ENCODE measurements at regions not wholly inside any gene's neighbourhood (a gene's known extent, or its start where the extent isn't known, plus 50 kb on each side); places are given as distances from the start of the nearest gene placed in this dataset.
"Not testable (repeated sequence)": the region's sequence is repeated elsewhere in the genome, so short reads cannot be mapped to it uniquely, and the experiment has no call there.

DNA sequence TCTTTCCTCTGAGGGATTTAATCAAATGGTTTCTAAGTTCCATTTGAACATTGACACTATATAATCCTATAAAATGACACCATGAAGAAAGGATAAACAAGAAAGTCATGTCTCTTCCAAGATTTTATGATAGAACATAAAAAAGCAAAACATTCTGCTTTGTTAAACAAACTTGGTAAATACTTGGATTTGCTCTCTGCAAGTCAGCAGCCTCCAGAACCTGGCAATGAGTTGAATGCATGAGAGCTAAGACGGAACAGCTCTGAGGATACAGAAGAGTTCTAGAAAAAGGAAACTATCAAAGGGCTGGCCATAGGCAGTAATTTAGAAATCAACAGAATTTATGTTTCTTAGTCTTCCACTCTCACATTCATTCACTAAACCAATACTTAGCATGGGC is 656.0 kb upstream of the ID4 start:
- FAIRE-seq = no peak
- no peak for TF ChIP-seq PAX5 (IDR thresholded peaks at IDR 0.05; ENCODE audit: insufficient read depth, low read length, severe bottlenecking)
- DNase-seq (ENCODE audit: insufficient read length, low spot score) = no peak

DNA sequence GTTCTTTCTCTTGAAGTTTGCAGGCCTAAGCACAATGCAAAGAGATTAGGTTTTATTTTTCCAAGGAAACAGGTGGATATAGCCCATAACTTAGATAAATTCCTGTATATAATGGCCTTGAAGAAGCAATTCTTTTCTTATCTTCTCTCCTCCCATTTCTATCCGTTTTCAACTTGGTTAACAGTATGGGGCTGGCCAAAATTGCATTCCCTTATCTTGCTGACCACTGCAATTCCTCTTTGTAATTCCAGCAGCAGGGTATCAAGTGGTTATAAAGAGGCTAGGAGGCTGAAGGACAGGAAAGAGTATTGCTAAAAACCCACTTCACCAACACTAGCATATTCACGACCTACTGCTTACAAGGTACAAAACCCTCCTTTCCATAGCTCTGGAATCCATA is 643.5 kb upstream of the ID4 start:
- TF ChIP-seq TAF1 (IDR thresholded peaks at IDR 0.05; ENCODE audit: low read depth, low read length) = no peak
- no peak for TF ChIP-seq POU2F2 (IDR thresholded peaks at IDR 0.05; ENCODE audit: low read depth, low read length)
- no peak for TF ChIP-seq POLR2A (IDR thresholded peaks at IDR 0.05; ENCODE audit: low read depth, low read length)
- TF ChIP-seq PAX5 (IDR thresholded peaks at IDR 0.05; ENCODE audit: insufficient read depth, low read length, severe bottlenecking) = no peak
- TF ChIP-seq SPI1 (IDR thresholded peaks at IDR 0.05; ENCODE audit: low read depth, low read length) = no peak
- TF ChIP-seq POLR2AphosphoS5 (IDR thresholded peaks at IDR 0.05; ENCODE audit: low read depth, low read length) = no peak
- no peak for DNase-seq (ENCODE audit: insufficient read length, low spot score)
- FAIRE-seq = no peak

DNA sequence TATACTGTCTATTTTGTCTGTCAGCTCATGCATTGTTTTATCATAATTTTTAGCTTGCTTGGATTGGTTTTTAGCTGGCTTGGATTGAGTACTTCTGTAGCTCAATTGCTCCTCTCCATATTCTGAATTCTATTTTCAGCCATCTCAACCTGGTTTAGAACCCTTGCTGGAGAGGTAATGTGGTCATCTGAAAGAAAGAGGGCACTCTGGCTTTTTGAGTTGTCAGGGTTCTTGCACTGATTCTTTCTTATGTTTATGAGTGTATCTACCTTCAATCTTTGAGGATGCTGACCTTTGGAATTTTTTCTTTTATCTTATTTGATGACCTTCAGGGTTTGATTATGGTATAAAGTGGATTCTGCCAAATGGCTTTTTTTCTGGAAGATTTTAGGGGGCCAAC is 632.7 kb upstream of the ID4 start:
- no peak for TF ChIP-seq SPI1 (IDR thresholded peaks at IDR 0.05; ENCODE audit: low read depth, low read length)
- no peak for TF ChIP-seq POLR2A (IDR thresholded peaks at IDR 0.05; ENCODE audit: low read depth, low read length)
- no peak for TF ChIP-seq POLR2AphosphoS5 (IDR thresholded peaks at IDR 0.05; ENCODE audit: low read depth, low read length)
- TF ChIP-seq PAX5 (IDR thresholded peaks at IDR 0.05; ENCODE audit: insufficient read depth, low read length, severe bottlenecking) = no peak
- TF ChIP-seq TAF1 (IDR thresholded peaks at IDR 0.05; ENCODE audit: low read depth, low read length) = no peak
- no peak for TF ChIP-seq POU2F2 (IDR thresholded peaks at IDR 0.05; ENCODE audit: low read depth, low read length)
- DNase-seq (ENCODE audit: insufficient read length, low spot score) (no peak), FAIRE-seq (no peak)

DNA sequence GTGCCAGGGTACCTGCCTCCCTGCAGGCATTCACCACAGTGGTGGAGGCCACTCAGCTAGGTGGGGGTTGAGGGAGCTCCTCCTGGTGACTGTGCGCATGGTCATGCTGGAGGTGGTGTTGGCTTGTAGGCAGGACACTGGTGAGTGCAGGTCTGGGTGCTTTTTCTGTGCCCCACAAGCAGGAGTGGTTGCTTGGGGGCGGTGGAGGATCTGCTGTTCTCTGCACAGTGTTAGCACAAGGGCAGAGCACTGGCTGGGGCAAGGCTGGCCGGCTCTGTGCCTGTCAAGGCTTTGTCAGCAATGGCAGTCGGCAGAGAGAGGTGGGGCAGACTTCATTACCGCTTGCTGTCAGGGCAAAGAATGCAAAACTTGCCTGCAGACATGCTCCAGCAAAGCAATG is 632.1 kb upstream of the ID4 start:
- DNase-seq (ENCODE audit: insufficient read length, low spot score) = no peak
- FAIRE-seq = no peak
- TF ChIP-seq POLR2AphosphoS5 (IDR thresholded peaks at IDR 0.05; ENCODE audit: low read depth, low read length) (no peak), POLR2A (IDR thresholded peaks at IDR 0.05; ENCODE audit: low read depth, low read length) (no peak), POU2F2 (IDR thresholded peaks at IDR 0.05; ENCODE audit: low read depth, low read length) (no peak), TAF1 (IDR thresholded peaks at IDR 0.05; ENCODE audit: low read depth, low read length) (no peak)

DNA sequence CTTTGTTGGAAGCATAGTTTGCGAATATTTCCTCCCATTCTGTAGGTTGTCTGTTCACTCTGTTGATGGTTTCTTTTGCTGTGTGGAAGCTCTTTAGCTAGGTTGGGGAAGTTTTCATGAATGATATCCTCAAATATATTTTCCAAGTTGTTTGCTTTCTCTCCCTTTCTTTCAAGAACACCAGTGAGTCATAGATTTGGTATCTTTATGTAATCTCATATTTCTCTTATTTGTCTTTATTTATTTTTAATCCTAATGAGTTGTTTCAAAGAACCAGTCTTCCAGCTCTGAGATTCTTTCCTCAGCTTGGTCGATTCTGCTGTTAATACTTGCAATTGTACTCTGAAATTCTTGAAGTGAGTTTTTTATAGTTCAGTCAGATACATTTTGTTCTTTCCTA is 628.0 kb upstream of the ID4 start:
- no peak for FAIRE-seq
- DNase-seq (ENCODE audit: insufficient read length, low spot score) = no peak
- TF ChIP-seq POLR2AphosphoS5 (IDR thresholded peaks at IDR 0.05; ENCODE audit: low read depth, low read length) (no peak), SPI1 (IDR thresholded peaks at IDR 0.05; ENCODE audit: low read depth, low read length) (no peak), PAX5 (IDR thresholded peaks at IDR 0.05; ENCODE audit: insufficient read depth, low read length, severe bottlenecking) (no peak), POLR2A (IDR thresholded peaks at IDR 0.05; ENCODE audit: low read depth, low read length) (no peak), POU2F2 (IDR thresholded peaks at IDR 0.05; ENCODE audit: low read depth, low read length) (no peak), TAF1 (IDR thresholded peaks at IDR 0.05; ENCODE audit: low read depth, low read length) (no peak)

DNA sequence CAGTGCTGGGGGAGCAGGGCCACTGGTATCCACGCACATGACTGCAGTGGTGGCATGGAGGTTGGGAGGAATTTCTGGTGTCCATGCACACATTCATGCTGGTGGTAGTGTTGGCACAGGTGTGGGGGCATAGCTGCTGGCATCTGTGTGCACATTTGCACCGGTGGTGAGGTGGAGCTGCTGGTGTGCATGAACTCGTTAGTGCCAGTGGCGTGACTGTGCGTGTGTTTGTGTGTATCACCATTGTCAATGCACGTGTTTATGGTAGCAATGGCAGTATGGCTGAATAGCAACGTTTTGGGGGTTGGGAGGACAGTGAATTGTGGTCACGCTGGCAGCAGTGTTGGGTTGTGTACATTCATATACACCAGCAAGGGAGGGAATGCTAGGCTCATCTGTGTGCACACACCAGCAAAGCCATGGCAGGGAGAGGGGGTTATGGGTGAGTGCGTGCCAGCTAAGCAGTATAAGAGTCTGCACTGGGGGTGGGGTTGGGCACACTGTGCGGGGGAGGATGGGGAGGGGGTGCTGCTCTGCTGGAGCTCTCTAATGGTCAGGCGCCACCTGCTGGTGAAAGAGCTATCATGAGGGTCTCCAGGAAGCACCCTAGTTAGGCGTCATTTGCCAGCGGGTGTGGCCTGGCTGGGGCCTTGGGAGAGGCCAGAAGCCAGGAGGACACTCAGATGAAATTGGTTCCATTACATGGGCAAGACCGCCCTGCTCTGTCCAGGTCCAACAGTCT is 626.1 kb upstream of the ID4 start:
- TF ChIP-seq POLR2A (IDR thresholded peaks at IDR 0.05; ENCODE audit: low read depth, low read length) (no peak), POLR2AphosphoS5 (IDR thresholded peaks at IDR 0.05; ENCODE audit: low read depth, low read length) (no peak), SPI1 (IDR thresholded peaks at IDR 0.05; ENCODE audit: low read depth, low read length) (no peak), PAX5 (IDR thresholded peaks at IDR 0.05; ENCODE audit: insufficient read depth, low read length, severe bottlenecking) (no peak), TAF1 (IDR thresholded peaks at IDR 0.05; ENCODE audit: low read depth, low read length) (no peak)
- FAIRE-seq = no peak
- peak; percentile 6 for DNase-seq (ENCODE audit: insufficient read length, low spot score)

DNA sequence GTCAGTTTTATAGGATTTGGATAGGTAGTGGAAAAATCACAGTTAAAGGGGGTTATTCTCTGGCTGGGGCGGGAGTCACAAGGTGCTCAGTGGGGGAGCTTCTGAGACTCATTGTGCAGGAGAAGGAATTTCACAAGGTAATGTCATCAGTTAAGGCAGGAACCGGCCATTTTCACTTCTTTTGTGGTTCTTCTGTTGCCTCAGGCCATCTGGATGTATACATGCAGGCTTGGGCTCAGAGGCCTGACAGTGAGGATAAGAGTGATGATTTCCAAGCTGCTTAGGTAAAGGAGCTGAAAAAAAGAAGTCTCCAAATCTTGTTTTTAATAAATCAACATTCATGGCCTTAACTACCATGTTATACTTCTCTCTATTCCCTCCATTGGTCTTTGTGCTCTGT is 622.9 kb upstream of the ID4 start:
- FAIRE-seq (no peak), DNase-seq (ENCODE audit: insufficient read length, low spot score) (no peak)
- TF ChIP-seq TAF1 (IDR thresholded peaks at IDR 0.05; ENCODE audit: low read depth, low read length) = no peak
- no peak for TF ChIP-seq PAX5 (IDR thresholded peaks at IDR 0.05; ENCODE audit: insufficient read depth, low read length, severe bottlenecking)
- TF ChIP-seq POLR2AphosphoS5 (IDR thresholded peaks at IDR 0.05; ENCODE audit: low read depth, low read length) = no peak
- TF ChIP-seq POLR2A (IDR thresholded peaks at IDR 0.05; ENCODE audit: low read depth, low read length) = no peak
- TF ChIP-seq SPI1 (IDR thresholded peaks at IDR 0.05; ENCODE audit: low read depth, low read length) = no peak
- no peak for TF ChIP-seq POU2F2 (IDR thresholded peaks at IDR 0.05; ENCODE audit: low read depth, low read length)

DNA sequence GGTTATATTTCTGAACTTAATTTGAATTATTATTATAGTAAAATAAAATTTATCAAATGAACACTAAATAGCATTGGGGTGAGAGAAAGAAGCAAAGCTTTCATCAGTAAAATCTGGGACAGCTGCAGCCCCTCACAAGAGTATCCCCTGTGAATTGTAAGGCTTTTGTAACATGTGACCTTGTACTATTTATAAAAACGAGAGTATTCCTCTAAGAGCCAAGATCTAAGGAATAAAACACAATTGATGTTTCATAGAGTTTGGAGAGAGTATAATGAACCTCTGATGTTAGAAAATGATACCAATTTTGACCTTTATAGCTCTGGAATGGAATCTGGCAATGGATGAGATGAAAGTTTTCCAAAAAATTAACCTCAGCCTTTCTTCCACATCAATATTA is 617.2 kb upstream of the ID4 start:
- no peak for FAIRE-seq
- DNase-seq (ENCODE audit: insufficient read length, low spot score) = no peak
- no peak for TF ChIP-seq SPI1 (IDR thresholded peaks at IDR 0.05; ENCODE audit: low read depth, low read length)
- TF ChIP-seq PAX5 (IDR thresholded peaks at IDR 0.05; ENCODE audit: insufficient read depth, low read length, severe bottlenecking) = no peak
- no peak for TF ChIP-seq POLR2AphosphoS5 (IDR thresholded peaks at IDR 0.05; ENCODE audit: low read depth, low read length)
- TF ChIP-seq TAF1 (IDR thresholded peaks at IDR 0.05; ENCODE audit: low read depth, low read length) = no peak
- no peak for TF ChIP-seq POU2F2 (IDR thresholded peaks at IDR 0.05; ENCODE audit: low read depth, low read length)
- TF ChIP-seq POLR2A (IDR thresholded peaks at IDR 0.05; ENCODE audit: low read depth, low read length) = no peak

DNA sequence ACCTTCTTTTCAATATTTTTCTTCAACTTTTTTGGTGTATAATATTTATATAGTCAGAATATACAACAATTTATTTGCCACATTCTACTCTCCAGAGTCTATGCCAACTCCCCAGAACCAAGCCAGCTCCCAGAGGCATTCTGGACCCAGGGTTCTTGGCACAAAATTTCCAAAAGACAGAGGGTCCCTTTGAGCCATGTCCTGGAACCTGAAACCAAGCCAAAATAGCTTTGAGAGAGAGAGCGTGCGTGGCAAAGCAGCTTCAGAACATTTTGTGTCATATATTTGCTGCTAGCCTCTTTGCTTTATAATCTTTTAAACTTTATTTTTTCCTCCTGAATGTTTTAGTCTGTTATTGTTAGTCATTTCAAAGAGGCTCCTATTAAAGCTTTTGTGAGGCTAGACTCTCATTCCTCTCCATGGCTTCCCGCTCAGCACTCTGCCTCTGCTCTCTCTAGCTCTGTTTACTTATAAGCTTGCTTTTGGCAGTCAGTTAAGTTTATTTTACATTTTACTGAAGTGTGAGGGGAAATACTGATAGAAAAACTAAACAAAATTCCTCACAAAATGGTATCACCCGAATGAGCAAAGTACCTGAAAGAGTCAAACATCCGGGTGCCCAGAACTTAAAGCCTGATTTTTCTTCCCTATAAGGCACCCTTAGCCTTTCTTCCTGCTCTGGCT is 605.1 kb upstream of the ID4 start:
- TF ChIP-seq POLR2AphosphoS5 (IDR thresholded peaks at IDR 0.05; ENCODE audit: low read depth, low read length) = no peak
- TF ChIP-seq POU2F2 (IDR thresholded peaks at IDR 0.05; ENCODE audit: low read depth, low read length) = no peak
- TF ChIP-seq TAF1 (IDR thresholded peaks at IDR 0.05; ENCODE audit: low read depth, low read length) = no peak
- TF ChIP-seq POLR2A (IDR thresholded peaks at IDR 0.05; ENCODE audit: low read depth, low read length) = no peak
- no peak for TF ChIP-seq SPI1 (IDR thresholded peaks at IDR 0.05; ENCODE audit: low read depth, low read length)
- DNase-seq (ENCODE audit: insufficient read length, low spot score) = no peak
- no peak for FAIRE-seq

DNA sequence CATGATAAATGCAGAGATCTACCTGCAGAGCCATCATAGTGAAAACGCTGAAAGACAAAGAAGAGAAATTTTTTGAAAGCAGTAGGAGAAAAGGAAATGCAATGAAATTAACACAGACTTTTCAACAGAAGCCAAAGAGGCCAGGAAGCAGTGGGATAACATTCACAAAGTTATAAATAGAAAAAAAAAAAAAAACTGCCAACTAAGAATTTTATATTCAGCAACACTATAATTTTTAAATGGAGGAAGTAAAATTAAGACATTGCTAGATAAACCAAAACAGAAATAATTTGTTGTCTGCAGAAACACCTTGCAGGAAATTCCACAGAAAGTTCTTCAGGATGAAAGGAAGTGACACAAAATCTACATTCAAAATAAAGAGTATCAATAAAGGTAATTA is 591.5 kb upstream of the ID4 start:
- FAIRE-seq (no peak), DNase-seq (ENCODE audit: insufficient read length, low spot score) (no peak)
- no peak for TF ChIP-seq TAF1 (IDR thresholded peaks at IDR 0.05; ENCODE audit: low read depth, low read length)
- no peak for TF ChIP-seq POLR2A (IDR thresholded peaks at IDR 0.05; ENCODE audit: low read depth, low read length)
- no peak for TF ChIP-seq SPI1 (IDR thresholded peaks at IDR 0.05; ENCODE audit: low read depth, low read length)
- TF ChIP-seq POLR2AphosphoS5 (IDR thresholded peaks at IDR 0.05; ENCODE audit: low read depth, low read length) = no peak
- TF ChIP-seq POU2F2 (IDR thresholded peaks at IDR 0.05; ENCODE audit: low read depth, low read length) = no peak
- no peak for TF ChIP-seq PAX5 (IDR thresholded peaks at IDR 0.05; ENCODE audit: insufficient read depth, low read length, severe bottlenecking)

DNA sequence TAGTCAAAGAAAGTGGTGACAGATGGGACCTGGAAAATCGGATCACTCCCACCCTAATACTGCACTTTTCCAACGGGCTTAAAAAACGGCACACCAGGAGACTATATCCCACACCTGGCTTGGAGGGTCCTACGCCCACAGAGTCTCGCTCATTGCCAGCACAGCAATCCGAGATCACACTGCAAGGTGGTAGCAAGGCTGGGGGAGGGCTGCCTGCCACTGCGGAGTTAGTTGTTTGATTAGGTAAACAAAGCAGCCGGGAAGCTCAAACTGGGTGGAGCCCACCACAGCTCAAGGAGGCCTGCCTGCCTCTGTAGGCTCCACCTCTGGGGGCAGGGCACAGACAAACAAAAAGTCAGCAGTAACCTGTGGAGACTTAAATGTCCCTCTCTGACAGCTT is 590.0 kb upstream of the ID4 start:
- DNase-seq (ENCODE audit: insufficient read length, low spot score); FAIRE-seq: not testable (repeated sequence)

DNA sequence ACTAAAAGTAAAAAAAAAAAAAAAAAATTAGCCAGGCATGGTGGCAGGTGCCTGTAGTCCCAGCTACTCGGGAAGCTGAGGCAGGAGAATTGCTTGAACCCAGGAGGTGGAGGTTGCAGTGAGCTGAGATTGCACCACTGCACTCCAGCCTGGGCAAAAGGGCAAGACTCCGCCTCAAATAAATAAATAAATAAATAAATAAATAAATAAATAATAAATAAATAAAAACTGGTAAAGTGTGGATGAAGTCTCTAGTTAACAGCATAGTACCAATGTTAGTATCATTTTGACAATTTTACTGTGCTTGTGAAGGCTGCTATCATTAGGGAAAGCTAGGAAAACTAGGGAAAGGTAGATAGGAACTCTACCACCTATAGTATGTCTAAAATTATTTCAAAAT is 581.0 kb upstream of the ID4 start:
- not testable (repeated sequence) for FAIRE-seq; DNase-seq (ENCODE audit: insufficient read length, low spot score)
